ENCODE measurements at regions not wholly inside any gene's neighbourhood (a gene's known extent, or its start where the extent isn't known, plus 50 kb on each side); places are given as distances from the start of the nearest gene placed in this dataset.

- peak; percentile 6 for DNase-seq
- Histone ChIP-seq H3K4me3 (ENCODE audit: low read depth, low read length) (no peak overlapping the region), H3K9me3 (no peaks in the 10 kb centered on the region), H3K36me3 (no peaks in the 10 kb centered on the region), H3K4me1 (no peaks in the 10 kb centered on the region), H3K27me3 (no peaks in the 10 kb centered on the region)
- no peak for TF ChIP-seq CTCF (IDR thresholded peaks at IDR 0.05; ENCODE audit: low read depth, low read length)
These were observed 1377.6 kb downstream of the CDH11 start for GRCh38 chr16:63744077-63744874.

GRCh38 chr16:63742150-63742549, 1379.7 kb downstream of the CDH11 start:
- Histone ChIP-seq H3K27me3 (no peaks in the 10 kb centered on the region), H3K4me1 (no peaks in the 10 kb centered on the region), H3K36me3 (no peaks in the 10 kb centered on the region), H3K4me3 (ENCODE audit: low read depth, low read length) (no peak overlapping the region), H3K9me3 (no peaks in the 10 kb centered on the region)
- no peak for DNase-seq
- TF ChIP-seq CTCF (IDR thresholded peaks at IDR 0.05; ENCODE audit: low read depth, low read length): no peak

GRCh38 chr16:63737633-63738032, 1384.2 kb downstream of the CDH11 start:
- DNase-seq: no peak
- TF ChIP-seq CTCF (IDR thresholded peaks at IDR 0.05; ENCODE audit: low read depth, low read length): no peak
- H3K9me3 ChIP-seq: no peaks in the 10 kb centered on the region
- H3K4me1 ChIP-seq: no peaks in the 10 kb centered on the region
- no peaks in the 10 kb centered on the region for H3K27me3 ChIP-seq
- no peaks in the 10 kb centered on the region for H3K36me3 ChIP-seq
- no peak overlapping the region for H3K4me3 ChIP-seq (ENCODE audit: low read depth, low read length)

- Histone ChIP-seq H3K4me3 (ENCODE audit: low read depth, low read length) (no peak overlapping the region), H3K9me3 (no peaks in the 10 kb centered on the region), H3K27me3 (no peaks in the 10 kb centered on the region), H3K4me1 (no peaks in the 10 kb centered on the region), H3K36me3 (no peaks in the 10 kb centered on the region)
- DNase-seq: no peak
- no peak for TF ChIP-seq CTCF (IDR thresholded peaks at IDR 0.05; ENCODE audit: low read depth, low read length)
These were observed 1386.4 kb downstream of the CDH11 start for GRCh38 chr16:63735456-63735855.

- H3K27me3 ChIP-seq: no peaks in the 10 kb centered on the region
- no peak overlapping the region for H3K4me3 ChIP-seq (ENCODE audit: low read depth, low read length)
- no peaks in the 10 kb centered on the region for H3K4me1 ChIP-seq
- DNase-seq: no peak
- no peaks in the 10 kb centered on the region for H3K36me3 ChIP-seq
- TF ChIP-seq CTCF (IDR thresholded peaks at IDR 0.05; ENCODE audit: low read depth, low read length): 0 out of 2 replicates have a peak, but pooled peaks have one; percentile 20
- H3K9me3 ChIP-seq: no peaks in the 10 kb centered on the region
These were observed 1401.0 kb downstream of the CDH11 start for GRCh38 chr16:63720848-63721247.

- Histone ChIP-seq H3K4me1 (no peaks in the 10 kb centered on the region), H3K4me3 (ENCODE audit: low read depth, low read length) (no peak overlapping the region), H3K36me3 (no peaks in the 10 kb centered on the region), H3K9me3 (no peaks in the 10 kb centered on the region), H3K27me3 (no peaks in the 10 kb centered on the region)
- no peak for DNase-seq
- TF ChIP-seq CTCF (IDR thresholded peaks at IDR 0.05; ENCODE audit: low read depth, low read length): no peak
These were observed 1401.9 kb downstream of the CDH11 start for GRCh38 chr16:63719926-63720325.
